K562 (cell line): ENCODE measurements at regions not wholly inside any gene's neighbourhood (a gene's known extent, or its start where the extent isn't known, plus 50 kb on each side); places are given as distances from the start of the nearest gene placed in this dataset.

Experiments used
- CTBP1 ChIP-seq: fragments of 450-650 bp; IDR thresholded peaks from 2 replicates; pipeline ENCODE4 v1.6.1; 2016; ENCODE audit warnings: borderline replicate concordance
- KLF6 ChIP-seq: fragments of 250-450 bp; sonication (Bioruptor Pico); IDR thresholded peaks from 2 replicates; pipeline ENCODE4 v1.4.0; 2020; ENCODE audit warnings: mild to moderate bottlenecking, moderate library complexity, borderline replicate concordance
- L3MBTL2 ChIP-seq: fragments of 450-650 bp; IDR thresholded peaks from 2 replicates; pipeline ENCODE4 v1.6.1; 2016; ENCODE audit warnings: mild to moderate bottlenecking, moderate library complexity
- MNT ChIP-seq, 2 experiments: fragments of 450-650 bp; conservative IDR thresholded peaks; 2 replicates each; pipeline ENCODE4 v1.6.1; 2017; ENCODE audit warnings: mild to moderate bottlenecking in 2 of 2, moderate library complexity in 2 of 2
- MTA2 ChIP-seq: fragments of 450-650 bp; IDR thresholded peaks from 2 replicates; pipeline ENCODE4 v1.6.1; 2016; ENCODE audit warnings: low read depth
- RCOR1 ChIP-seq, 2 experiments: IDR thresholded peaks; 2 replicates each; pipeline ENCODE4 v1.6.1; 2012; ENCODE audit warnings: low read depth in 2 of 2, low read length in 2 of 2, borderline replicate concordance in 1 of 2, improper control_type of control experiment in 1 of 2
- SOX6 ChIP-seq: fragments of 450-650 bp; IDR thresholded peaks from 2 replicates; pipeline ENCODE4 v1.6.1; 2014; ENCODE audit warnings: mild to moderate bottlenecking
- TEAD4 ChIP-seq, 2 experiments: sonication (generic) in 1 of 2; formaldehyde crosslinking in 1 of 2; IDR thresholded peaks; 2 replicates each; pipeline versions ENCODE4 v1.6.1 to v1.8.0; 2012 to 2022; ENCODE audit warnings: borderline replicate concordance in 1 of 2, inconsistent platforms in 1 of 2, low read length in 1 of 2, mild to moderate bottlenecking in 1 of 2, missing genetic modification reagents in 1 of 2
- TFE3 ChIP-seq: fragments of 450-650 bp; formaldehyde crosslinking; IDR thresholded peaks from 2 replicates; pipeline ENCODE4 v1.4.0; 2020; ENCODE audit warnings: mild to moderate bottlenecking, mixed read lengths
- VEZF1 ChIP-seq: fragments of 200-800 bp; sonication (Bioruptor generic); IDR thresholded peaks from 2 replicates; pipeline ENCODE4 v1.6.1; 2017; ENCODE audit warnings: missing genetic modification characterization, missing compliant biosample characterization
- ZBTB9 ChIP-seq: fragments of 450-650 bp; formaldehyde crosslinking; IDR thresholded peaks from 2 replicates; pipeline ENCODE4 v1.4.0; 2020; ENCODE audit warnings: mild to moderate bottlenecking, moderate library complexity
- ZNF134 ChIP-seq: fragments of 250-450 bp; sonication (Bioruptor Pico); conservative IDR thresholded peaks from 2 replicates; pipeline ENCODE4 v1.4.0; 2020

GRCh38 chr6:7675353-7675945, 50.5 kb upstream of the BMP6 start (continued):
- TF ChIP-seq VEZF1 (CRISPR knock-in tag) = peak; percentile 65; the same call in 1 of the 2 replicates
- no peak for TF ChIP-seq ZNF134
- peak; percentile 45 for TF ChIP-seq TFE3 (CRISPR knock-in tag)
- peak; percentile 84 for TF ChIP-seq SOX6
- peak; percentile 26; the same call in 1 of the 2 replicates for TF ChIP-seq MTA2
- TF ChIP-seq L3MBTL2 = peak; percentile 88
- TF ChIP-seq ZBTB9 (CRISPR knock-in tag) = 0 out of 2 replicates have a peak, but pooled peaks have one; percentile 39
- TF ChIP-seq TEAD4 (IDR thresholded peaks at IDR 0.05; ENCODE audit: low read length) = peak; percentile 57
- TF ChIP-seq TEAD4 (CRISPR knock-in tag; IDR thresholded peaks at IDR 0.05; ENCODE audit: borderline replicate concordance) = no peak
- TF ChIP-seq CTBP1 = peak; percentile 67; the same call in 1 of the 2 replicates
- peak in 1 of 2 experiments; percentile 93; a peak in 2 of 4 replicates for TF ChIP-seq RCOR1 (IDR thresholded peaks at IDR 0.05; ENCODE audit: borderline replicate concordance in 1 of 2, low read depth in 2 of 2, low read length in 2 of 2)
- no peak for TF ChIP-seq KLF6 (CRISPR knock-in tag)
- peak in 1 of 2 experiments; percentile 46; a peak in 2 of 4 replicates for TF ChIP-seq MNT (conservative IDR thresholded peaks at IDR 0.05)
